MM.1S (cell line): ENCODE measurements at regions not wholly inside any gene's neighbourhood (a gene's known extent, or its start where the extent isn't known, plus 50 kb on each side); places are given as distances from the start of the nearest gene placed in this dataset.

Experiments
- EZH2 ChIP-seq: fragments of 300-600 bp; sonication (generic); optimal IDR thresholded peaks from 2 replicates; pipeline ENCODE3; 2017; ENCODE audit warnings: low read depth, mild to moderate bottlenecking, antibody characterized with exemption, low read length, mixed read lengths
- EZH2phosphoT487 ChIP-seq: fragments of 300-600 bp; sonication (generic); IDR thresholded peaks from 2 replicates; pipeline ENCODE4 v1.6.1; 2018; ENCODE audit warnings: antibody characterized with exemption, low read length
- TF ChIP-seq, protein P1 (sequence below): fragments of 300-600 bp; sonication (generic); IDR thresholded peaks from 2 replicates; pipeline ENCODE4 v1.5.1; 2016; ENCODE audit warnings: antibody characterized with exemption, low read length, mixed read lengths

GRCh38 chr13:81874253-81874652 is 1533.3 kb upstream of the SPRY2 start:
- TF ChIP-seq, protein P1, sequence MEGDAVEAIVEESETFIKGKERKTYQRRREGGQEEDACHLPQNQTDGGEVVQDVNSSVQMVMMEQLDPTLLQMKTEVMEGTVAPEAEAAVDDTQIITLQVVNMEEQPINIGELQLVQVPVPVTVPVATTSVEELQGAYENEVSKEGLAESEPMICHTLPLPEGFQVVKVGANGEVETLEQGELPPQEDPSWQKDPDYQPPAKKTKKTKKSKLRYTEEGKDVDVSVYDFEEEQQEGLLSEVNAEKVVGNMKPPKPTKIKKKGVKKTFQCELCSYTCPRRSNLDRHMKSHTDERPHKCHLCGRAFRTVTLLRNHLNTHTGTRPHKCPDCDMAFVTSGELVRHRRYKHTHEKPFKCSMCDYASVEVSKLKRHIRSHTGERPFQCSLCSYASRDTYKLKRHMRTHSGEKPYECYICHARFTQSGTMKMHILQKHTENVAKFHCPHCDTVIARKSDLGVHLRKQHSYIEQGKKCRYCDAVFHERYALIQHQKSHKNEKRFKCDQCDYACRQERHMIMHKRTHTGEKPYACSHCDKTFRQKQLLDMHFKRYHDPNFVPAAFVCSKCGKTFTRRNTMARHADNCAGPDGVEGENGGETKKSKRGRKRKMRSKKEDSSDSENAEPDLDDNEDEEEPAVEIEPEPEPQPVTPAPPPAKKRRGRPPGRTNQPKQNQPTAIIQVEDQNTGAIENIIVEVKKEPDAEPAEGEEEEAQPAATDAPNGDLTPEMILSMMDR: no peak
- TF ChIP-seq EZH2 (no peak), EZH2phosphoT487 (no peak)
